NCI-H2196 (cell line): ENCODE measurements at regions not wholly inside any gene's neighbourhood (a gene's known extent, or its start where the extent isn't known, plus 50 kb on each side); places are given as distances from the start of the nearest gene placed in this dataset.

ENCODE experiments used
- DNase-seq: peaks from one replicate; lab custom pipeline; 2025; ENCODE audit not compliant: unreplicated experiment; lab: John Stamatoyannopoulos, UW

DNA sequence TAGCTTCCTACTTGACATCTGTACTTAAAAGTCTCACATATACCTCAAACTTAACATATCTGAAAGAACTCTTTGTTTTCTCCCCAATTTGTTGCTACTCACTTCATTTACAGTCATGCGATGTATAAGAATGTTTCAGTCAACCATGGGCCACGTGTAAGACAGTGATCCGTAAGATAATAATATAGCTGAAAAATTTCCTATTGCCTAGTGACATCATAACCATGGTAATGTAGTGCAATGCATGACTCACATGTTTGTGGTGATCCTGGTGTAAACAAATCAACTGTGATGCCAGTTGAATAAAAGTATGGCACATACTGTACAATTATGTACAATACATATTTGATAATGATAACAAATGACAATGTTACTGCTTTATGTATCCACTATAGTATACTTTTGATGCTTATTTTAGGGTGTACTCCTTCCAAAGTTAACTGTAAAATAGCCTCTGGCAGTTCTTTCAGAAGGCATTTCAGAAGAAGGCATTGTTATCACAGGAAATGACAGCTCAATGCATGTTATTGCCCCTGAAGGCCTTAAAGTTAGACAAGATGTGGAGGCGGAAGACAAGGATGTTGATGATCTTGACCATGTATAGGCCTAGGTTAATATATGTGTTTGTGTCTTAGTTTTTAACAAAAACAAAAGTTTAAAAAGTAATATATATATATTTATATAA is 579.0 kb downstream of the EPHA7 start:
- DNase-seq: no peak

DNA sequence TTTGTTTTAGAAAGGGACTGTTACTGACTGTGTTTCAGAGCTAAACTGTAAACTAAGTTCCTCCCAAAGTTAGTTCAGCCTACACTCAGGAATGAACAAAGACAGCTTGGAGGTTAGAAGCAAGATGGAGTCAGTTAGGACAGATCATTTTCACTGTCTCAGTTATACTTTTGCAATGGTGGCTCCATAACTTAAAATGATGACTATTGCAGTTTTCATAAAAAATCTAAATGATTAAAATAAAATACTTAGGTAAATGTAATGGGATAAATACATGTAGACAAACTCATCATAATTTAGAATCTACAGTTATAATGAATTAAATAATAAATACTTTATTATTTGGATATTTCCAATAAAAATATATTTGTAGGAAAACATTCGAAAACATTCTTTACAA is 590.6 kb downstream of the EPHA7 start:
- no peak for DNase-seq

DNA sequence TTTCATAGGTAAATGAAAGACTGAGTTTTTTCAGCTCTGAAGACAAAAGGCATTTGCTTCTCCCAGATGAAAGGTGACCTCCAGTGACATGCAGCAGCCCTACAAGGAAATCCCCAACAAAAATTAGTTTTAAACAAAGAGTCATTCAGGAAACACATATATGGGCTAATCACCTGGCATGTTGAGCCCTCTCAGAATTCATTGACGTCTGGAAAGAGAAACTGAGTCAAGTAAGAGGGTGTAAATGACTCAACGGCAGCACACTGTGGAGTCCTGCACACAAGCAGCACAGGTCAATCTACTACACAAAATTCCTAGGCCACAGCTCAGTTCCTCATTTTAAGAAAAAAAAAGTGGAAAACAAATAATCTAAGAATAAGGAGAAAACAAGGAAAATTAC is 592.3 kb downstream of the EPHA7 start:
- DNase-seq: no peak

- no peak for DNase-seq
Measured at GRCh38 chr6:92826633-92827032, 592.7 kb downstream of the EPHA7 start.

DNA sequence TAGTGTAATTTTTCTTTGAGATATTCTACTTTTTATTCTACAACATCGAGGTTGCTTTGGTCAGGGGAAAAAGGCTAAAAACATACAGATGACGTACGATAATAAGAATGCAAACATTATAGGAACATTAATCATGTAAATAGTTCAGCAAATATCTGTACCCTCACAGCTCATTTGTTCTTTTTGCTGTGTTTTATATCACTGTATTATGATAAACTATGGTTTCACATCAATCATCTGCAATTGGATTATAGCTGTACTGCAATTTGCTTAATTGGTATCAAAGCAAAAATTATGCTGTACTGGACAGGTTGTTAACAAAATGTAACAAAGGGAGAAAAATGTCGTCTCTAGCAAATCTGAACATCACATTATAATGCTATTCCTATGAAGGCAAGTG is 597.1 kb downstream of the EPHA7 start:
- DNase-seq: no peak

DNA sequence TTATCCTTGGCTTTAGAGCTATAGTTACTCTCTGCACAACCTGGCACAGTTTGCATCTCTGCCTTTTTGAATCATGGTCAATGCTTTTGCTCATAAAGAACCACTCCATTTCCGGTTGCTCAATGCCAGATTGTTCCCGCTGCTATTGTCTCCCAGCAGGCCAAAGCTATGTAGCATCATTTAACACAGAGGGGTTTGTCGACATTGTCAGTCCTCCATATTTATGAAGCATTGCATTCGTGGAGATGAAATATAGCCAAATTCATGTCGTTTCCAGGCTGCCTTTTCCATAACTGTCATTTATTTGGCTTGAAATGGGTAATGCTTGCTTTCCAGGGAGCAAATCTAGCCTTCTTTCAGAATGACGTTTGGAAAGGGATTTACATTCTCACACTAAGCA is 598.8 kb downstream of the EPHA7 start:
- DNase-seq: no peak

GRCh38 chr6:92810913-92811312 is 608.4 kb downstream of the EPHA7 start:
- peak; percentile 14 for DNase-seq

- no peak for DNase-seq
Measured at GRCh38 chr6:92806254-92806653, 613.1 kb downstream of the EPHA7 start.

- no peak for DNase-seq
Measured at GRCh38 chr6:92791403-92791802, 628.0 kb downstream of the EPHA7 start.

GRCh38 chr6:92790381-92790780 is 629.0 kb downstream of the EPHA7 start:
- no peak for DNase-seq

DNA sequence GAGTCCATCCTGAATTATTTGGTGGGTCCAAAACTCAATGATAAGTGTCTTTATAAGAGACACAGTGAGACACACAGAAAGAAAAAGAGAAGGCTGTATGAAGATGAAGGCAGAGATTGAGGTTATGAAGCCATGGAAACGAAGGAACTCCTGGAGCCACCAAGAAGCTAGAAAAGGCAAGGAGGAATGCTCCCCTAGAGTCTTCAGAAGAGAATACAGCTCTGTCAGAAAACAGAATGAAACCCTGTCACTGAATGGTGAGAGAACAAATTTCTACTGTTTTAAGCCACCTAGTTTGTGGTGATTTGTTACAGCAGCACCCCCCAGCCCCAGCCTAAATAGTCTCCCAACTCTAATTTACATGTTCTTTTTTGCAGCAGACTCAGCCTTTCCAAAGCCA is 635.1 kb downstream of the EPHA7 start:
- DNase-seq: no peak

- DNase-seq: peak; percentile 39
Measured at GRCh38 chr6:92779746-92780145, 639.6 kb downstream of the EPHA7 start.

GRCh38 chr6:92777146-92777740 is 642.1 kb downstream of the EPHA7 start:
- DNase-seq: peak; percentile 23

DNA sequence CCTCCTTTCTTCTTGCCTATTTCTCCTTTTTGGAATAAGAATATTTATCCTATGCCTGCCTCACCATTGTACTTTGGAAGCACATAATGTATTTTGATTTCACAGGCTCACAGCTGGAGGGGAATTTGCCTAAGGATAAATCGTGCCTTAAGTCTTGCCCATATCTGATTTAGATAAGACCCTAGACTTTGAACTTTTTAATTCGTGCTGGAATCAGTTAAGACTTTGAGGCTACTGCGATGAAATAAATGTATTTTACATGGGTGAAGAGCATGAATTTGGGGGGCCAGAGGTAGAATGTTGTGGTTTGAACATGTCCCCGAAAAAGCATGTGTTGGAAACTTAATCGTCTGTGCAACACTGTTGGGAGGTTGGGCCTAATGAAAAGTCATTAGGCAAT is 648.8 kb downstream of the EPHA7 start:
- no peak for DNase-seq

DNA sequence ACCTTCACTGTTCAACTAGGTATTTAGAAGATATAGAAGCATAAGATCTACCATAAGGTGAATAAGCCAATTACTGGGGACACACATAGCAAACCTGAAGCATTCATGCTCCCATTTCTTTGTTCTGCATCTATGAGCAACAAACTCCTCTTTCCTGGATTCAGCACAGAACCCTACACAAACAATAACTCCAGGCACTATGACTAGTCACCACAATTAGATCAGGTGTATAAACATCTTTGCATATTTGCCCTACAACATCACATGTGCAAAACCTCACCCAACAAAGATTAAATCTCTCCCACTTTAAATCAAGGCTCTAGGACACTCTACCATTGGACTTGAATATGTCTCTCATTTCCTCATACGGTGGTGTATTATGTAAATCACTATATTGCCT is 652.3 kb downstream of the EPHA7 start:
- no peak for DNase-seq

DNA sequence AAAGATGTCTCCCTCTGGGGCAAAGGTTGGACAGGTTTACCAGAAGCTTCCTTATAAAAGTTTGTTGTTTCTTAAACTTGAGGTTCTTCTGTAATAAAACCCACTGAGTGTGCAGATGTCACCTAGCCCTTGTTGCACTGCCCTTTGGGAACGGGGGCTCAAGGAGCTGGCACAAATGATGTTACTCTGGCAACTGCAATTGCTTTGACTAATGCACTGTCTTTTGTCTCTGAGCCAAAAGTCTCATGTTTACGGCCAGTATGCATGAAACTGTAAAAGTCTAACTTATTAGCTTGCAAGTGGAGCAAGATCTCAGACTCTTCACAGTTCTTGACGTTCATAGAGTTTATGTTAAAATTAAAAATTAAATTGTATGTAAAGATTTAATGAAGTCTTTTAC is 655.7 kb downstream of the EPHA7 start:
- DNase-seq: no peak

DNA sequence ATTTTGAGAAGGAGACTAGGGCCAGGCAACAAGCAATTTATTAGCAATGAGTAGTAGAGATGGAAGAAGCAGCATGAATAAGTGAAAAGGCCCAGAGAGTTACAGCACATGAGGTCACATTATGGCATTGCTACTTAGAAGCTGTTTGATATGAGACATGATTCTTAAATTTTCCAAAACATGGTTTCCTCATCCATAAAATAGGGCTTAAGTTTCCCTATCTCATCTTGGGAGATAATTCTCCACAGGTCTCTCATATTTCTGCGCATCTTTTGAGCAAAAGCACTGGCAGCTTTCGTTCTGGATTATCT is 656.1 kb downstream of the EPHA7 start:
- no peak for DNase-seq

DNA sequence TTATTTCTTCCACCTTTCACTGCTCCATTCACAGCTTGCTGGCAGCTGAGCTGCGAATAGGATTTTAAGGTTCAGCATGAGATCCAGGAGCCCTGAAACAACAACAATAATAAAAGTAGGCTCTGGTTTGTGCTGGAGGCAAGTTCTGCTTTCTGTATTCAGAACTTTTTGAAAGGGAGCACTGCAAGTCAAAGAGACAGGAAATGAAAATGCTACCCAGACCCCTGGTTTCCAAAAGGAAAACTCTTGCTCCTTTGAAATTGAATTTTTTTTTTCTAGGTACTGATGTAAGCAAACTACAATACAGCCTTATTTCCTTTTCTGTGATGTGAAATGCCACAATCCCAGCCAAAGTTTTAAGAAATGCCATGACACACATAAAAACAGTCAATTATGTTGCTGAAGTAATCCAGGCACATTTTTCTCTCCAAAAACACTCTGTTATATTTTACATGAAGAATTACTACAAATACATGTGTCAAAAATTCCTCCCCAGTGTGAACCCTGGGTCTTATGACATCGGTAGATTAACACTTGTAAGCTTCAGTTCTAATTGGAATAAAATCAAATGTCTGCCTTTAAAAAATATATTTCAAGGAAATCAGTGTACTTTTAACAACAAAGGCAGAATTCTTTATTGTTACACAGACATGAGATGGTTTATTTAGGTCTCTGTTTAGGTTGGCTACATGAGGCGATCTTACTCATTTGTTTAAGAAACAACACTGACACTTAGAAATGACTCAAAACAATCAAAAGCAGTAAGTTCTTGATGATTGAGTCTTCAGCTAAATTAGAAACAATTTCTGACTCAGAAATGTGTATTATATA is 656.7 kb downstream of the EPHA7 start:
- no peak for DNase-seq

DNA sequence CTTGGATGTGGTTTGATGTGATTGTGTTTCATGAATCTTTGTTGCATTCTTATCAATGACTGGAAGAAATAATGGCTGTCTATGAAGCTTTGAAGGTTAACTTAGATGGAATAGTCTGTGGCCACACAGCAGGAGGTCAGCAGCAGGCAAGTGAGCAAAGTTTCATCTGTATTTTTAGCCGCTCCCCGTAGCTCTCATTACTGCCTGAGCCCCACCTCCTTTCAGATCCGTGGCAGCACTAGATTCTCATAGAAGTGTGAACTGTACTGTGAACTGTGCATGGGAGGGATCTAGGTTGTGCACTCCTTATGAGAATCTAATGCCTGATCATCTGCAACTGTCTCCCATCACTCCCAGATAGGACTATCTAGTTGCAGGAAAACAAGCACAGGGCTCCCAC is 660.2 kb downstream of the EPHA7 start:
- no peak for DNase-seq

GRCh38 chr6:92757925-92758324 is 661.4 kb downstream of the EPHA7 start:
- no peak for DNase-seq

DNA sequence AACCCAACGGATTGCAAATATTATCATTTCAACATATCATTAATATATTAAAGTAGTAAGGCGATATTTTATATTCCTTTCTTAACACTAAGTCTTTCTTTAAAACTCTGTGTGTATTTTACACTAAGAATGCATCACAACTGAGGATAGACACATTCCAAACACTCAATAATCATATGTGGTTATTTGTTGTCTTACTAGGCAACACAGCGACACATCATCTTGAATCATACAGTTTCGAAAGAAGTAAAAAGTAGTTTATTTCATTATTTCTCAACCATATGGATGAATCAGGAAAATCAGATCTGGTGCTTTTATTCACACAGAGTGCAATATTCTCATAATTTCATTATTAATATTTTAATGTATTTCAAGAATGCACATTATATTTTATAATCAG is 662.4 kb downstream of the EPHA7 start:
- no peak for DNase-seq

DNA sequence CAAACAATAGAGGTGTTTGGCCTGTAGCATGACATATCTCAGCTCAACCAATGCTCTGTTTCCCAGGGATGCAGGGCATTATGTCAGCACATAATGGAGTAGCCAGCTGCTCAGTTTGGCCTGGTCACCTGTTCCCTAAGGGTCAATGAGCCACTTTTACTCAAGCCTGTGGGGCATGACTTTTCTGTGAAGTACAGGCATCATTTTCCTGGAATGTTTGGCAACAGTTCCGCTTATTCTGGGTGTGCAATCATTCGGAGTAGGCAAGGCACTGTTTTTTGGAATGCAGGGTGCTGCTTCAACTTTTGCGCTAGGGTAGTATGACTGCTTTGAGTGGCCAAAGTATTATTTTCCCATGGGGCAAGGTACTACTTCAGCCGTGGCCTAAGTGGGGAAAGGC is 665.4 kb downstream of the EPHA7 start:
- DNase-seq: no peak
